ENCODE measurements at regions not wholly inside any gene's neighbourhood (a gene's known extent, or its start where the extent isn't known, plus 50 kb on each side); places are given as distances from the start of the nearest gene placed in this dataset.
"Not testable (repeated sequence)": the region's sequence is repeated elsewhere in the genome, so short reads cannot be mapped to it uniquely, and the experiment has no call there.

DNA sequence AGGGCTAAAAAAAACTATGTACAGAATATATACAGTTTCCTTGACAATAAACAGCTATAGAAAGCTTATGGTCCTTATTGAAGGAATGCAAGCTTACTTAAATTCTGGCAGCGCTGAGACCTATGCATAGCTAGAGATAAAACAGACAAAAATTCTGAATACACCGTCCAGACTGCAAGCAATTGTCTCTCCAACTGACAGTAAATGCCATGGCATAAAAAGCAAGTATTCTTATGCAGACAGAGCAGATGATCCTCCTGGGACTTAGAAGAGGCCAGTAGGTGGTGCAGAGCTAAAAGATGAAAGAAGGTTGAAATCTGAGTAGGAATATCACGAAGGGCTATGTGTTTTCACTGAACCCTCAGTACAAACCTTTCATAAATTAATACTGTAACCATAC lies 157.0 kb upstream of the CACNA2D1 start:
- H3K27ac ChIP-seq (replicated peaks) = no peak overlapping the region
- H3K9me3 ChIP-seq (replicated peaks) = no peaks in the 10 kb centered on the region
- no peaks in the 10 kb centered on the region for H3K4me1 ChIP-seq
- TF ChIP-seq, protein P1, sequence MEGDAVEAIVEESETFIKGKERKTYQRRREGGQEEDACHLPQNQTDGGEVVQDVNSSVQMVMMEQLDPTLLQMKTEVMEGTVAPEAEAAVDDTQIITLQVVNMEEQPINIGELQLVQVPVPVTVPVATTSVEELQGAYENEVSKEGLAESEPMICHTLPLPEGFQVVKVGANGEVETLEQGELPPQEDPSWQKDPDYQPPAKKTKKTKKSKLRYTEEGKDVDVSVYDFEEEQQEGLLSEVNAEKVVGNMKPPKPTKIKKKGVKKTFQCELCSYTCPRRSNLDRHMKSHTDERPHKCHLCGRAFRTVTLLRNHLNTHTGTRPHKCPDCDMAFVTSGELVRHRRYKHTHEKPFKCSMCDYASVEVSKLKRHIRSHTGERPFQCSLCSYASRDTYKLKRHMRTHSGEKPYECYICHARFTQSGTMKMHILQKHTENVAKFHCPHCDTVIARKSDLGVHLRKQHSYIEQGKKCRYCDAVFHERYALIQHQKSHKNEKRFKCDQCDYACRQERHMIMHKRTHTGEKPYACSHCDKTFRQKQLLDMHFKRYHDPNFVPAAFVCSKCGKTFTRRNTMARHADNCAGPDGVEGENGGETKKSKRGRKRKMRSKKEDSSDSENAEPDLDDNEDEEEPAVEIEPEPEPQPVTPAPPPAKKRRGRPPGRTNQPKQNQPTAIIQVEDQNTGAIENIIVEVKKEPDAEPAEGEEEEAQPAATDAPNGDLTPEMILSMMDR (IDR thresholded peaks at IDR 0.05; ENCODE audit: borderline replicate concordance) = no peak
- H3K36me3 ChIP-seq = no peaks in the 10 kb centered on the region
- DNase-seq = no peak
- H3K4me3 ChIP-seq = no peak overlapping the region
- no peaks in the 10 kb centered on the region for H3K27me3 ChIP-seq (ENCODE audit: low read depth)
- intact Hi-C loops (cut with micrococcal nuclease) = no loop called here

DNA sequence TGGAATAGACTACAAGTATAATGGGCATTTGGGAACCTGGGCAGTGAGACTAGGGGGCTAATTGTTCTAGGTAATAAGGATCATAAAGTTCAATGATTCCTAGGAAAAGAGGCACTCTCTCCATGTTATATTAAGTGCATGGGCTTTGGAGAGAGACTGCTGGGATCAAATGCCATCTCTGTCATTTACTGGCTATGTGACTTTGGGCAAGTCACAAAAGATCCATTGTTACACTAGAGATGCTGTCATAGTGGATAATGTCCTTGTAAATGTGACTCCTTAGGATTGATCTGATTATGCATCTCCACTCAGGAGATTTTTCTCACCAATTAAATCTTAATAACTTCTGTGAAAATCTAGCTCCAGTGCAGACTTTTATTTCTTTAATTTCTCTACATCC lies 156.3 kb upstream of the CACNA2D1 start:
- no peaks in the 10 kb centered on the region for H3K4me1 ChIP-seq
- H3K4me3 ChIP-seq = no peak overlapping the region
- no peaks in the 10 kb centered on the region for H3K36me3 ChIP-seq
- intact Hi-C loops (cut with micrococcal nuclease) = no loop called here
- DNase-seq = no peak
- TF ChIP-seq, protein P1 (IDR thresholded peaks at IDR 0.05; ENCODE audit: borderline replicate concordance) = no peak
- H3K9me3 ChIP-seq (replicated peaks) = no peaks in the 10 kb centered on the region
- no peak overlapping the region for H3K27ac ChIP-seq (replicated peaks)
- H3K27me3 ChIP-seq (ENCODE audit: low read depth) = no peaks in the 10 kb centered on the region

DNA sequence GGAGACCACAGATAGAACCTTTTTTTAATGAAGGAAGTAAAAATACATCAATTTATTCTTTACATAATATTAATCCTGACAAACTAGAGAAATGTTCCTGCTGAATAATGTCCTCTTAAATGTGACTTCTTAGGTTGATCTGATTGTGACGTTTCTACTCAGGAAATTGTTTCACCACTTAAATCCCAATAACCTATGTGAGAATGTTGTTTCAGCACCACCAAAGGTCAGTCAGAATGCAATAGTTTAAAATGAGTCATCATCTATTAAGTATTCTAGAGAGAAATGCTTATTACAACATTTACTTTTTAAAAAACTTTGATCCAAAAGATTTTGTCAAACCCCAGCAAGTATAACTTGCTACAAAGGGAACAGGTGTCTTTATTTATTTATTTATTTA lies 155.4 kb upstream of the CACNA2D1 start:
- TF ChIP-seq, protein P1 (IDR thresholded peaks at IDR 0.05; ENCODE audit: borderline replicate concordance) = no peak
- Histone ChIP-seq H3K4me1 (peaks cover 6% of the 10 kb centered on the region), H3K4me3 (no peak overlapping the region), H3K36me3 (no peaks in the 10 kb centered on the region), H3K27me3 (ENCODE audit: low read depth) (no peaks in the 10 kb centered on the region), H3K27ac (replicated peaks) (no peak overlapping the region), H3K9me3 (replicated peaks) (no peaks in the 10 kb centered on the region)
- intact Hi-C loops (cut with micrococcal nuclease) = no loop called here
- DNase-seq = no peak

DNA sequence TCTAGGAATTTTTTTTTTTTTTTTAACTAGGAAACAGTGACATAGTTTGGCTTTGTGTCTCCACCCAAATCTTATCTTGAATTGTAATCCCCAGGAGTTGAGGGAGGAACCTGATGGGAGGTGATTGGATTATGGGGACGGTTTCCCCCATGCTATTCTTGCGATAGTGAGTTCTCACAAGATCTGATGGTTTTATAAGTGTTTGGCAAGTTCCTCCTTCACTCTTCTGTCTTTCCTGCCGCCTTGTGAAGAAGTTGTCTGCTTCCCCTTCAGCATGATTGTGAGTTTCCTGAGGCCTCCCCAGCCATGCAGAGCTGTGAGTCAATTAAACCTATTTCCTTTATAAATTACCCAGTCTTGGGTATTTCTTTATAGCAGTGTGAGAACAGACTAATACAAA lies 152.2 kb upstream of the CACNA2D1 start:
- H3K36me3 ChIP-seq; H3K27me3 ChIP-seq (ENCODE audit: low read depth); H3K4me1 ChIP-seq; intact Hi-C loops (cut with micrococcal nuclease); H3K4me3 ChIP-seq; DNase-seq; H3K9me3 ChIP-seq (replicated peaks); H3K27ac ChIP-seq (replicated peaks): not testable (repeated sequence)

DNA sequence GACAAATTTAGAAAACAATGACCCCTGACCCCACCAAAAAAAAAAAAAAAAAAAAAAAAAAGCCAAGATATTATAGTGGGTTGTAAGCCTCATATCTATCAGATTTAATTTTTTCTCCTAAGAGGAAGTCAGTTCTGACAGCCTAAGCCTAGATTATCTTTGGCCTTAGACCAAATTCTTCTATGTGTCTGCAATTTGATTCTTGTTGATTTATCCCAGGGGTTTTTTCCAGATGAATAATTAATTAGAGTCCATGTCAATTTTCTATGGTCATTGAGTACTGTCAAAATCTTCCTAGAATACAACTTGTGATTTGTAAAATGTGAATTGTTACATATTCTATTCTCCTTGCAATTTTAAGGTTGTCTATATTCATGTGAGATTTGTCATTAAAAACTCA lies 151.6 kb upstream of the CACNA2D1 start:
- H3K4me1 ChIP-seq = peaks cover 6% of the 10 kb centered on the region
- no peaks in the 10 kb centered on the region for H3K27me3 ChIP-seq (ENCODE audit: low read depth)
- no peak overlapping the region for H3K4me3 ChIP-seq
- H3K9me3 ChIP-seq (replicated peaks) = no peaks in the 10 kb centered on the region
- no peaks in the 10 kb centered on the region for H3K36me3 ChIP-seq
- no peak overlapping the region for H3K27ac ChIP-seq (replicated peaks)
- intact Hi-C loops (cut with micrococcal nuclease) = no loop called here
- no peak for DNase-seq
- TF ChIP-seq, protein P1 (IDR thresholded peaks at IDR 0.05; ENCODE audit: borderline replicate concordance) = no peak

DNA sequence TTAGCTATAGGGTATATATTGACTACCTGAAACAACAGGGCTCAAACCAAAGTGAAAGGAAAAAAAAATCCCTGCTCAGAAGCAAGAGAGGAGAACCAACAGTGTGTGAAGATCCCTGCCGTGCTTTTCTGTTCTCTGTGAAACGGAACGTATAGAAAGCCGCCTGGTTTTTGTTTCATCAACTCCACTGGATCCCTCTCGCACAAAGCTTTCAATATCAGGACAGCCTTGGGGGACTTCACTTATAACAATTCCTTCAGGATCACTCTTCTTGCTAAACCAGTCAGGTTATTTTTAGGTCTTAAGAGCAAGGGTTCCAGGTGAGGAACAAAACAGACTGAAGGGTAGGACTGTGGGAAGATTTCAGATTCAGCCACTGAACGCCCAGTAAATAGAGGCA lies 151.1 kb upstream of the CACNA2D1 start:
- TF ChIP-seq, protein P1 (IDR thresholded peaks at IDR 0.05; ENCODE audit: borderline replicate concordance) = no peak
- peaks cover 6% of the 10 kb centered on the region for H3K4me1 ChIP-seq
- H3K4me3 ChIP-seq = no peak overlapping the region
- H3K27me3 ChIP-seq (ENCODE audit: low read depth) = no peaks in the 10 kb centered on the region
- intact Hi-C loops (cut with micrococcal nuclease) = no loop called here
- no peaks in the 10 kb centered on the region for H3K9me3 ChIP-seq (replicated peaks)
- H3K36me3 ChIP-seq = no peaks in the 10 kb centered on the region
- H3K27ac ChIP-seq (replicated peaks) = no peak overlapping the region
- no peak for DNase-seq
